Progenitor cell of endocrine pancreas (in vitro differentiated cells): ENCODE measurements at regions not wholly inside any gene's neighbourhood (a gene's known extent, or its start where the extent isn't known, plus 50 kb on each side); places are given as distances from the start of the nearest gene placed in this dataset.

Source experiments
- DNase-seq: peaks from one replicate; pipeline ENCODE4 v3.0.0; 2021; ENCODE audit warnings: low spot score; ENCODE audit not compliant: unreplicated experiment
- H3K27ac Mint-ChIP-seq: 2 replicates; pipeline ENCODE4 v1.8.0; 2021; ENCODE audit warnings: mild to moderate bottlenecking, moderate library complexity, mixed read lengths
- H3K27me3 Mint-ChIP-seq: 2 replicates; pipeline ENCODE4 v1.8.0; 2021; ENCODE audit warnings: mixed read lengths
- H3K36me3 Mint-ChIP-seq: 2 replicates; pipeline ENCODE4 v1.8.0; 2022; ENCODE audit warnings: mixed read lengths; ENCODE audit not compliant: insufficient read depth
- H3K4me1 Mint-ChIP-seq: 2 replicates; pipeline ENCODE4 v1.8.0; 2021; ENCODE audit warnings: low read depth, mixed read lengths
- H3K4me3 Mint-ChIP-seq: 2 replicates; pipeline ENCODE4 v1.8.0; 2021; ENCODE audit warnings: low read depth, mild to moderate bottlenecking, moderate library complexity, mixed read lengths
- H3K9me3 Mint-ChIP-seq: 2 replicates; pipeline ENCODE4 v1.8.0; 2021; ENCODE audit warnings: low read depth, mixed read lengths
- TF ChIP-seq, protein P1 (sequence below): fragments of 200-600 bp; sonication (generic); IDR thresholded peaks from one replicate; pipeline ENCODE4 v1.5.0; 2021; ENCODE audit warnings: antibody characterized with exemption, mild to moderate bottlenecking; ENCODE audit not compliant: unreplicated experiment

DNA sequence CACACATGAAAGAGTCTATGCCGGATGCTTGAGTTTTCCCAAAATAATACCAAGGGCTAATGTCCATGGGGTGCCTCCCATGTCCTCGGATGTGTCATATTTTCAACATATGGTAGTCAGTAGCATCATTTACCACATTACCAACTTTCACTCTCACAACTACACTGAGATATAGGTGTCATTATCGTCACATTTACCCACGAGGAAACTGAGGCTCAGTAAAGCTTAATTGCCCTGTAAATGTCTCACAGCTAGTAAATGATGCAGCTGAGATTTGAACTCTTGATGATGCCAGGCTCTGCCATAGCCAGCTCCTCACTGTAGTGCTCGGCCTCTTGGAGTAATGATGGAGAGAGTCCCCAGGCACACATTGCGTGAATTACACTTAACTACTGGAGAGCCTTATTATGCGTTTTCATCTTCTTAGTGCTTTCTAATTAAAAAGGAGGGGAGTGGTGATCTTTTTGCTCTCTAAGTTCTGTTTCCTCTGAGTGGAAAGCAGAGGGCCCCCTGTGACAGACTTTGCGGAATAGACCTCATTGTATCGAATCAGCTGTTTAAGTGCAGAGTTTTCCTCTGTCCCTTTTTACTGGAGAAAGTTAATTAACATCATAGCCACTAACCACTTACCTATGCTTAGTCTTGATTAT, 142.0 kb upstream of the SLCO3A1 start:
- Mint-ChIP-seq H3K27ac (no peak overlapping the region), H3K4me1 (no peaks in the 10 kb centered on the region), H3K36me3 (no peaks in the 10 kb centered on the region), H3K4me3 (no peak overlapping the region), H3K9me3 (no peaks in the 10 kb centered on the region), H3K27me3 (peaks cover 23% of the 10 kb centered on the region)
- DNase-seq, result no peak
- TF ChIP-seq, protein P1, sequence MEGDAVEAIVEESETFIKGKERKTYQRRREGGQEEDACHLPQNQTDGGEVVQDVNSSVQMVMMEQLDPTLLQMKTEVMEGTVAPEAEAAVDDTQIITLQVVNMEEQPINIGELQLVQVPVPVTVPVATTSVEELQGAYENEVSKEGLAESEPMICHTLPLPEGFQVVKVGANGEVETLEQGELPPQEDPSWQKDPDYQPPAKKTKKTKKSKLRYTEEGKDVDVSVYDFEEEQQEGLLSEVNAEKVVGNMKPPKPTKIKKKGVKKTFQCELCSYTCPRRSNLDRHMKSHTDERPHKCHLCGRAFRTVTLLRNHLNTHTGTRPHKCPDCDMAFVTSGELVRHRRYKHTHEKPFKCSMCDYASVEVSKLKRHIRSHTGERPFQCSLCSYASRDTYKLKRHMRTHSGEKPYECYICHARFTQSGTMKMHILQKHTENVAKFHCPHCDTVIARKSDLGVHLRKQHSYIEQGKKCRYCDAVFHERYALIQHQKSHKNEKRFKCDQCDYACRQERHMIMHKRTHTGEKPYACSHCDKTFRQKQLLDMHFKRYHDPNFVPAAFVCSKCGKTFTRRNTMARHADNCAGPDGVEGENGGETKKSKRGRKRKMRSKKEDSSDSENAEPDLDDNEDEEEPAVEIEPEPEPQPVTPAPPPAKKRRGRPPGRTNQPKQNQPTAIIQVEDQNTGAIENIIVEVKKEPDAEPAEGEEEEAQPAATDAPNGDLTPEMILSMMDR, result no peak

- no peaks in the 10 kb centered on the region for H3K36me3 Mint-ChIP-seq
- no peaks in the 10 kb centered on the region for H3K4me1 Mint-ChIP-seq
- H3K27me3 Mint-ChIP-seq, result peaks cover 23% of the 10 kb centered on the region
- no peak for DNase-seq
- TF ChIP-seq, protein P1, result no peak
- H3K9me3 Mint-ChIP-seq, result no peaks in the 10 kb centered on the region
- H3K27ac Mint-ChIP-seq, result no peak overlapping the region
- no peak overlapping the region for H3K4me3 Mint-ChIP-seq
Observed at GRCh38 chr15:91712286-91712685, 141.2 kb upstream of the SLCO3A1 start.

DNA sequence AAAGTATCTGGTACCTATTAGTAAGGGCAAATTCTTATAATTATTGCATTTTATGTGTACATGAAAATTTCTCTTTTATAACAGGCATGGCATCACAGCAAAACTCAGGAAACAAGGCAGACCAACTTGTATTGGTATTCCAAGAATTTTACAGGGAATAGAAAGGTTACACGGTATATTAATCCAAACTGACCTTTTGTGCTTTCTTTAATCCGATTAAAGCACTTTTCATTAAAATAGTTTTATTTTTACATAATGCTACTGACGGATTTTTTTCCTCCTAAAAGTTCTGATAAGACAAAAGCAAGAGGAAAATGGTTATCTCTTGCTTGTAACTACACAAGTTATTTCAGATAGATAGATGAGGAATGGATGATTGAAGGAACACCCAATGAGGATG, 137.0 kb upstream of the SLCO3A1 start:
- H3K36me3 Mint-ChIP-seq, result no peaks in the 10 kb centered on the region
- no peaks in the 10 kb centered on the region for H3K4me1 Mint-ChIP-seq
- H3K27ac Mint-ChIP-seq, result no peak overlapping the region
- no peak for DNase-seq
- H3K4me3 Mint-ChIP-seq, result no peak overlapping the region
- H3K9me3 Mint-ChIP-seq, result no peaks in the 10 kb centered on the region
- peaks cover 23% of the 10 kb centered on the region for H3K27me3 Mint-ChIP-seq
- TF ChIP-seq, protein P1, result no peak

- Mint-ChIP-seq H3K4me3 (no peak overlapping the region), H3K27ac (no peak overlapping the region), H3K36me3 (no peaks in the 10 kb centered on the region), H3K9me3 (no peaks in the 10 kb centered on the region), H3K27me3 (peaks cover 22% of the 10 kb centered on the region), H3K4me1 (no peaks in the 10 kb centered on the region)
- no peak for DNase-seq
- TF ChIP-seq, protein P1, result no peak
Observed at GRCh38 chr15:91717811-91718210, 135.7 kb upstream of the SLCO3A1 start.

GRCh38 chr15:91723959-91724358, 129.5 kb upstream of the SLCO3A1 start:
- TF ChIP-seq, protein P1, result no peak
- H3K4me3 Mint-ChIP-seq, result no peak overlapping the region
- no peak for DNase-seq
- no peak overlapping the region for H3K27ac Mint-ChIP-seq
- H3K4me1 Mint-ChIP-seq, result no peaks in the 10 kb centered on the region
- peaks cover 10% of the 10 kb centered on the region for H3K27me3 Mint-ChIP-seq
- peaks cover 2% of the 10 kb centered on the region for H3K9me3 Mint-ChIP-seq
- H3K36me3 Mint-ChIP-seq, result no peaks in the 10 kb centered on the region
